ENCODE measurements at regions not wholly inside any gene's neighbourhood (a gene's known extent, or its start where the extent isn't known, plus 50 kb on each side); places are given as distances from the start of the nearest gene placed in this dataset.

DNA sequence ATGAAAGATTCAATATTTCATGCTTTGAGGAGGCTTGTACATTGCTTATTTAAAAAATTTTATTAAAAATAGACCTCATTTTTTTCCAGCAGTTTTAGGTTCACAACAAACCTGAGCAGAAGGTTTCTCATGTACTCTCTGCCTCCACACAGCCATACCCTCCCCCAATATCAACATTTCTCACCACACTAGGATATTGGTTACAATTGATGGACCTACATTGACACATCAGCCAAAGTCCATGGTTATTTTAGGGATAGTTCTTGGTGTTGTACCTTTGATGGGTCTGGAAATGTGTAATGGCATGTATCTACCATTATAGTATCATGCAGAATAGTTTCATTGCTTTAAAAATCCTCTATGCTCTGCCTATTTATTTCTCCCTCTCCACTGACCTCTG lies 611.0 kb downstream of the KCTD8 start:
- H3K9me2 ChIP-seq (ENCODE audit: insufficient read depth), result no peaks in the 10 kb centered on the region
- Mint-ChIP-seq H3K4me3 (no peak overlapping the region), H3K36me3 (ENCODE audit: low read depth) (no peaks in the 10 kb centered on the region), H3K27me3 (ENCODE audit: insufficient read depth, low read depth, poor library complexity) (no peaks in the 10 kb centered on the region), H3K4me1 (peaks cover 2% of the 10 kb centered on the region; the same call in 1 of the 3 replicates), H3K27ac (no peak overlapping the region), H3K9me3 (no peaks in the 10 kb centered on the region; the same call in 2 of the 3 replicates)
- H3K27ac ChIP-seq (ENCODE audit: low read depth), result no peak overlapping the region
- TF ChIP-seq ZNF331 (CRISPR knock-in tag; IDR thresholded peaks at IDR 0.05; ENCODE audit: low read depth), result no peak
- DNase-seq (ENCODE audit: low spot score) (no peak), ATAC-seq (no peak)
- H3K27me3 ChIP-seq (ENCODE audit: insufficient read depth), result no peaks in the 10 kb centered on the region
- H4K20me1 ChIP-seq (replicated peaks; ENCODE audit: insufficient read depth), result no peaks in the 10 kb centered on the region
- H3K36me3 ChIP-seq (ENCODE audit: insufficient read depth), result no peaks in the 10 kb centered on the region
- no peaks in the 10 kb centered on the region for H3F3A ChIP-seq (replicated peaks; ENCODE audit: low read depth)
- H3K4me1 ChIP-seq (ENCODE audit: insufficient read depth), result peaks cover 8% of the 10 kb centered on the region
- H2AFZ ChIP-seq, result no peak overlapping the region
- no peak overlapping the region for H3K4me2 ChIP-seq
- no peak overlapping the region for H3K4me3 ChIP-seq
- H3K79me2 ChIP-seq (replicated peaks; ENCODE audit: insufficient read depth), result no peaks in the 10 kb centered on the region

DNA sequence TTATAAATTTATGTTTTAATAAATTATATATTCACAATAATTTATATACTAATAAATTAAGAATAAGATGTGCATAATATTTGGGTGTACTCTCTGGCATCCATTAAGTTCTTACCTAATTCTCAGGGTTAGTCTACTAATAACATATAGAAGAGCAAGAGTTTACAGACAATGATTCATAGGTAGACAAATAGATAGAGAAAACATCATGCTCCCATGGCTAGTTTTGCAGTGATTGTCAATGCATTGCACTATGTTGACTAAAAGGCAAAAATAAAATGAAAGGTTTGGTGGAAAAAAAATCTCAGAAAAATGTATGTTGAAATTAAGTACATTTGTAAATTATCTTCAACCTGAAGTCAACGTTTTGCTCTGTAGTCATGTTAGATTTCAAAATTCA lies 606.0 kb downstream of the KCTD8 start:
- no peaks in the 10 kb centered on the region for H3K4me1 ChIP-seq (ENCODE audit: insufficient read depth)
- H3K9me2 ChIP-seq (ENCODE audit: insufficient read depth), result peaks cover 2% of the 10 kb centered on the region; the same call in 1 of the 2 replicates
- H3K4me2 ChIP-seq, result no peak overlapping the region
- H3F3A ChIP-seq (replicated peaks; ENCODE audit: low read depth), result no peaks in the 10 kb centered on the region
- no peak overlapping the region for H3K27ac ChIP-seq (ENCODE audit: low read depth)
- peaks cover 12% of the 10 kb centered on the region for H3K36me3 Mint-ChIP-seq (ENCODE audit: low read depth)
- H3K79me2 ChIP-seq (replicated peaks; ENCODE audit: insufficient read depth), result no peaks in the 10 kb centered on the region
- H3K27ac Mint-ChIP-seq, result no peak overlapping the region
- no peaks in the 10 kb centered on the region for H3K27me3 ChIP-seq (ENCODE audit: insufficient read depth)
- H3K27me3 Mint-ChIP-seq (ENCODE audit: insufficient read depth, low read depth, poor library complexity), result no peaks in the 10 kb centered on the region
- H2AFZ ChIP-seq, result no peak overlapping the region
- no peaks in the 10 kb centered on the region for H4K20me1 ChIP-seq (replicated peaks; ENCODE audit: insufficient read depth)
- H3K36me3 ChIP-seq (ENCODE audit: insufficient read depth), result peaks cover 5% of the 10 kb centered on the region; the same call in 1 of the 2 replicates
- no peak overlapping the region for H3K4me3 ChIP-seq
- TF ChIP-seq, protein P1, sequence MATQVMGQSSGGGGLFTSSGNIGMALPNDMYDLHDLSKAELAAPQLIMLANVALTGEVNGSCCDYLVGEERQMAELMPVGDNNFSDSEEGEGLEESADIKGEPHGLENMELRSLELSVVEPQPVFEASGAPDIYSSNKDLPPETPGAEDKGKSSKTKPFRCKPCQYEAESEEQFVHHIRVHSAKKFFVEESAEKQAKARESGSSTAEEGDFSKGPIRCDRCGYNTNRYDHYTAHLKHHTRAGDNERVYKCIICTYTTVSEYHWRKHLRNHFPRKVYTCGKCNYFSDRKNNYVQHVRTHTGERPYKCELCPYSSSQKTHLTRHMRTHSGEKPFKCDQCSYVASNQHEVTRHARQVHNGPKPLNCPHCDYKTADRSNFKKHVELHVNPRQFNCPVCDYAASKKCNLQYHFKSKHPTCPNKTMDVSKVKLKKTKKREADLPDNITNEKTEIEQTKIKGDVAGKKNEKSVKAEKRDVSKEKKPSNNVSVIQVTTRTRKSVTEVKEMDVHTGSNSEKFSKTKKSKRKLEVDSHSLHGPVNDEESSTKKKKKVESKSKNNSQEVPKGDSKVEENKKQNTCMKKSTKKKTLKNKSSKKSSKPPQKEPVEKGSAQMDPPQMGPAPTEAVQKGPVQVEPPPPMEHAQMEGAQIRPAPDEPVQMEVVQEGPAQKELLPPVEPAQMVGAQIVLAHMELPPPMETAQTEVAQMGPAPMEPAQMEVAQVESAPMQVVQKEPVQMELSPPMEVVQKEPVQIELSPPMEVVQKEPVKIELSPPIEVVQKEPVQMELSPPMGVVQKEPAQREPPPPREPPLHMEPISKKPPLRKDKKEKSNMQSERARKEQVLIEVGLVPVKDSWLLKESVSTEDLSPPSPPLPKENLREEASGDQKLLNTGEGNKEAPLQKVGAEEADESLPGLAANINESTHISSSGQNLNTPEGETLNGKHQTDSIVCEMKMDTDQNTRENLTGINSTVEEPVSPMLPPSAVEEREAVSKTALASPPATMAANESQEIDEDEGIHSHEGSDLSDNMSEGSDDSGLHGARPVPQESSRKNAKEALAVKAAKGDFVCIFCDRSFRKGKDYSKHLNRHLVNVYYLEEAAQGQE (IDR thresholded peaks at IDR 0.05; ENCODE audit: unreplicated experiment), result no peak
- no peak for TF ChIP-seq POLR2AphosphoS5 (IDR thresholded peaks at IDR 0.05; ENCODE audit: low read depth)
- TF ChIP-seq STAT1 (IDR thresholded peaks at IDR 0.05; ENCODE audit: unreplicated experiment), result no peak
- TF ChIP-seq EZH2phosphoT487 (IDR thresholded peaks at IDR 0.05; ENCODE audit: unreplicated experiment), result no peak
- TF ChIP-seq, protein P2, sequence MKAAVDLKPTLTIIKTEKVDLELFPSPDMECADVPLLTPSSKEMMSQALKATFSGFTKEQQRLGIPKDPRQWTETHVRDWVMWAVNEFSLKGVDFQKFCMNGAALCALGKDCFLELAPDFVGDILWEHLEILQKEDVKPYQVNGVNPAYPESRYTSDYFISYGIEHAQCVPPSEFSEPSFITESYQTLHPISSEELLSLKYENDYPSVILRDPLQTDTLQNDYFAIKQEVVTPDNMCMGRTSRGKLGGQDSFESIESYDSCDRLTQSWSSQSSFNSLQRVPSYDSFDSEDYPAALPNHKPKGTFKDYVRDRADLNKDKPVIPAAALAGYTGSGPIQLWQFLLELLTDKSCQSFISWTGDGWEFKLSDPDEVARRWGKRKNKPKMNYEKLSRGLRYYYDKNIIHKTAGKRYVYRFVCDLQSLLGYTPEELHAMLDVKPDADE (IDR thresholded peaks at IDR 0.05), result no peak
- TF ChIP-seq CREB1 (CRISPR knock-in tag; IDR thresholded peaks at IDR 0.05; ENCODE audit: low read depth), result no peak
- TF ChIP-seq, protein P3, sequence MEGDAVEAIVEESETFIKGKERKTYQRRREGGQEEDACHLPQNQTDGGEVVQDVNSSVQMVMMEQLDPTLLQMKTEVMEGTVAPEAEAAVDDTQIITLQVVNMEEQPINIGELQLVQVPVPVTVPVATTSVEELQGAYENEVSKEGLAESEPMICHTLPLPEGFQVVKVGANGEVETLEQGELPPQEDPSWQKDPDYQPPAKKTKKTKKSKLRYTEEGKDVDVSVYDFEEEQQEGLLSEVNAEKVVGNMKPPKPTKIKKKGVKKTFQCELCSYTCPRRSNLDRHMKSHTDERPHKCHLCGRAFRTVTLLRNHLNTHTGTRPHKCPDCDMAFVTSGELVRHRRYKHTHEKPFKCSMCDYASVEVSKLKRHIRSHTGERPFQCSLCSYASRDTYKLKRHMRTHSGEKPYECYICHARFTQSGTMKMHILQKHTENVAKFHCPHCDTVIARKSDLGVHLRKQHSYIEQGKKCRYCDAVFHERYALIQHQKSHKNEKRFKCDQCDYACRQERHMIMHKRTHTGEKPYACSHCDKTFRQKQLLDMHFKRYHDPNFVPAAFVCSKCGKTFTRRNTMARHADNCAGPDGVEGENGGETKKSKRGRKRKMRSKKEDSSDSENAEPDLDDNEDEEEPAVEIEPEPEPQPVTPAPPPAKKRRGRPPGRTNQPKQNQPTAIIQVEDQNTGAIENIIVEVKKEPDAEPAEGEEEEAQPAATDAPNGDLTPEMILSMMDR (conservative IDR thresholded peaks at IDR 0.05; ENCODE audit: low read depth in 2 of 2), result no peak
- no peak for TF ChIP-seq NANOG (IDR thresholded peaks at IDR 0.05; ENCODE audit: borderline replicate concordance)
- TF ChIP-seq ZNF331 (CRISPR knock-in tag; IDR thresholded peaks at IDR 0.05; ENCODE audit: low read depth), result no peak
- no peak for TF ChIP-seq EZH2 (IDR thresholded peaks at IDR 0.05; ENCODE audit: low read depth, unreplicated experiment)
- H3K9me3 Mint-ChIP-seq, result peaks cover 6% of the 10 kb centered on the region
- no peak for DNase-seq (ENCODE audit: low spot score)
- no peak overlapping the region for H3K4me3 Mint-ChIP-seq
- peaks cover 11% of the 10 kb centered on the region; the same call in 2 of the 3 replicates for H3K4me1 Mint-ChIP-seq
- ATAC-seq, result no peak

All from GM23338 (cell line).